Endodermal cell (in vitro differentiated cells): ENCODE measurements at regions not wholly inside any gene's neighbourhood (a gene's known extent, or its start where the extent isn't known, plus 50 kb on each side); places are given as distances from the start of the nearest gene placed in this dataset.

Experiments
- DNase-seq: peaks from one replicate; pipeline ENCODE4 v3.0.0-alpha.2; 2017
- H3K27ac ChIP-seq: 2 replicates; pipeline ENCODE4 v1.5.1; 2013; ENCODE audit warnings: mild to moderate bottlenecking, low read depth, low read length, moderate library complexity
- H3K27me3 ChIP-seq: 2 replicates; pipeline ENCODE4 v1.6.1; 2013; ENCODE audit warnings: mild to moderate bottlenecking, low read length, moderate library complexity; ENCODE audit not compliant: insufficient read depth, control insufficient read depth, poor library complexity, severe bottlenecking
- H3K36me3 ChIP-seq: 2 replicates; pipeline ENCODE4 v1.7.0; 2013; ENCODE audit warnings: mild to moderate bottlenecking, low read length, moderate library complexity; ENCODE audit not compliant: control insufficient read depth, insufficient read depth
- H3K4me1 ChIP-seq: one replicate; pipeline ENCODE4 v1.7.0; 2013; ENCODE audit warnings: low read length; ENCODE audit not compliant: control insufficient read depth, insufficient read depth
- H3K4me3 ChIP-seq: 2 replicates; pipeline ENCODE4 v1.5.1; 2013; ENCODE audit warnings: mild to moderate bottlenecking, low read length, moderate library complexity
- H3K9ac ChIP-seq: 2 replicates; pipeline ENCODE4 v1.6.1; 2013; ENCODE audit warnings: mild to moderate bottlenecking, low read length, moderate library complexity; ENCODE audit not compliant: poor library complexity, severe bottlenecking; ENCODE audit errors: extremely low read depth
- H3K9me3 ChIP-seq: 2 replicates; pipeline ENCODE4 v1.6.1; 2013; ENCODE audit warnings: mild to moderate bottlenecking, low read length, moderate library complexity; ENCODE audit not compliant: control insufficient read depth
- H3K27ac Mint-ChIP-seq: 2 replicates; pipeline ENCODE4 v1.8.0; 2020; ENCODE audit warnings: mixed read lengths
- H3K27me3 Mint-ChIP-seq: 2 replicates; pipeline ENCODE4 v1.8.0; 2021; ENCODE audit warnings: mild to moderate bottlenecking, mixed read lengths; ENCODE audit not compliant: insufficient read depth
- H3K36me3 Mint-ChIP-seq: 2 replicates; pipeline ENCODE4 v1.8.0; 2020; ENCODE audit warnings: low read depth, mixed read lengths
- H3K4me1 Mint-ChIP-seq: 2 replicates; pipeline ENCODE4 v1.8.0; 2020; ENCODE audit warnings: mixed read lengths
- H3K4me3 Mint-ChIP-seq: 2 replicates; pipeline ENCODE4 v1.8.0; 2020; ENCODE audit warnings: mild to moderate bottlenecking, moderate library complexity, mixed read lengths
- H3K9me3 Mint-ChIP-seq: 2 replicates; pipeline ENCODE4 v1.8.0; 2020; ENCODE audit warnings: mild to moderate bottlenecking, mixed read lengths
- WGBS, 2 experiments: methylation state at CpG; one replicate each; pipeline versions ENCODE4 v1.1.5 to v1.1.7; 2013; ENCODE audit warnings: missing lambda C conversion rate in 2 of 2, mixed read lengths in 1 of 2; ENCODE audit not compliant: insufficient coverage in 1 of 2, insufficient read length in 1 of 2; 5-methylcytosine and 5-hydroxymethylcytosine counted together
- TF ChIP-seq, protein P1 (sequence below): fragments of 200-600 bp; sonication (generic); conservative IDR thresholded peaks from 2 replicates; pipeline ENCODE4 v1.5.0; 2021; ENCODE audit warnings: antibody characterized with exemption, mild to moderate bottlenecking

GRCh38 chr12:107235600-107235999 lies 142.3 kb upstream of the CRY1 start:
- Histone ChIP-seq H3K36me3 (no peaks in the 10 kb centered on the region), H3K4me3 (no peak overlapping the region), H3K9me3 (no peaks in the 10 kb centered on the region), H3K27ac (no peak overlapping the region), H3K9ac (no peak overlapping the region), H3K27me3 (no peaks in the 10 kb centered on the region), H3K4me1 (peaks cover 4% of the 10 kb centered on the region)
- no peak for DNase-seq
- Mint-ChIP-seq H3K27me3 (peaks cover 2% of the 10 kb centered on the region), H3K27ac (no peak overlapping the region), H3K4me3 (no peak overlapping the region), H3K4me1 (peaks cover 12% of the 10 kb centered on the region), H3K9me3 (no peaks in the 10 kb centered on the region), H3K36me3 (no peaks in the 10 kb centered on the region)
- WGBS, 2 experiments, result 96 to 100% methylated on average over 2 of the region's 2 CpGs
- TF ChIP-seq, protein P1, sequence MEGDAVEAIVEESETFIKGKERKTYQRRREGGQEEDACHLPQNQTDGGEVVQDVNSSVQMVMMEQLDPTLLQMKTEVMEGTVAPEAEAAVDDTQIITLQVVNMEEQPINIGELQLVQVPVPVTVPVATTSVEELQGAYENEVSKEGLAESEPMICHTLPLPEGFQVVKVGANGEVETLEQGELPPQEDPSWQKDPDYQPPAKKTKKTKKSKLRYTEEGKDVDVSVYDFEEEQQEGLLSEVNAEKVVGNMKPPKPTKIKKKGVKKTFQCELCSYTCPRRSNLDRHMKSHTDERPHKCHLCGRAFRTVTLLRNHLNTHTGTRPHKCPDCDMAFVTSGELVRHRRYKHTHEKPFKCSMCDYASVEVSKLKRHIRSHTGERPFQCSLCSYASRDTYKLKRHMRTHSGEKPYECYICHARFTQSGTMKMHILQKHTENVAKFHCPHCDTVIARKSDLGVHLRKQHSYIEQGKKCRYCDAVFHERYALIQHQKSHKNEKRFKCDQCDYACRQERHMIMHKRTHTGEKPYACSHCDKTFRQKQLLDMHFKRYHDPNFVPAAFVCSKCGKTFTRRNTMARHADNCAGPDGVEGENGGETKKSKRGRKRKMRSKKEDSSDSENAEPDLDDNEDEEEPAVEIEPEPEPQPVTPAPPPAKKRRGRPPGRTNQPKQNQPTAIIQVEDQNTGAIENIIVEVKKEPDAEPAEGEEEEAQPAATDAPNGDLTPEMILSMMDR, result no peak

DNA sequence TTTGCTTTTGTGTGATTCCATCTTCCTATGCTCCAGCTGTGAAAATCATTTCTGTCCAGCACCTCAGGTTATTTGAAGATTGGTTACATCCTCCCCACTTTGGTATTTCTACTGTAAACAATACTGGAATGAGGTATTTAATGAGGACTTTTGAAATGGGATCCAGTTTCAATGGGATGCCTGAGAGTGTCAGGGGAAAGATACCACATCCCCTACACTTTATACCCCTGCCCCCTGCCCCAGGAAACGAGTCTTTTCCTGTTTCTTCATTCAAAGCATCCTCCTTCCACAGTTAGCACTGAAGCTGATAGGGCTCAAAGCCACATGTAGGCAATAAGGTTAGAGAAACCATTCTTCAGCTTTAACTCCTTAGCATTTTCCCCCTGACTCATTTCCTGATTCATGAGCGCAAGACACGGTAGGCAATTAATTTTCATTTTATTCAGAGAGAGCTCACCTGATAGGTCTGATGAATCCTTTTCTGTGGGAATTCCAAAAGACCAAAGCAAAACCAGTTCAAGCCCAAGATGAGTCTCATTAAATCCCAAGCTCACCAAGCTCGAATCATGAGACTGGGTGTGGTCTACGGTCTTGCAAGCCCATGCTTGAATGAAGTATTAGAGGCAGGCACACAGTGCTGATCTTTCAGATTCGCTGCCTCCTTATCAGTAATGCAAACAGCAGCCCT lies 143.6 kb upstream of the CRY1 start:
- no peaks in the 10 kb centered on the region for H3K9me3 ChIP-seq
- Mint-ChIP-seq H3K9me3 (no peaks in the 10 kb centered on the region), H3K36me3 (no peaks in the 10 kb centered on the region), H3K4me3 (no peak overlapping the region), H3K27me3 (peaks cover 4% of the 10 kb centered on the region), H3K27ac (no peak overlapping the region), H3K4me1 (peaks cover 12% of the 10 kb centered on the region)
- no peaks in the 10 kb centered on the region for H3K36me3 ChIP-seq
- no peak overlapping the region for H3K4me3 ChIP-seq
- H3K4me1 ChIP-seq, result peaks cover 4% of the 10 kb centered on the region
- WGBS, 2 experiments, result 73 to 82% methylated on average over 5 to 6 of the region's 6 CpGs
- no peaks in the 10 kb centered on the region for H3K27me3 ChIP-seq
- DNase-seq, result no peak
- H3K9ac ChIP-seq, result no peak overlapping the region
- TF ChIP-seq, protein P1, result no peak
- H3K27ac ChIP-seq, result no peak overlapping the region

- Histone ChIP-seq H3K36me3 (no peaks in the 10 kb centered on the region), H3K27ac (no peak overlapping the region), H3K4me3 (no peak overlapping the region), H3K4me1 (peaks cover 4% of the 10 kb centered on the region), H3K27me3 (no peaks in the 10 kb centered on the region), H3K9me3 (no peaks in the 10 kb centered on the region), H3K9ac (no peak overlapping the region)
- no peaks in the 10 kb centered on the region for H3K9me3 Mint-ChIP-seq
- H3K4me3 Mint-ChIP-seq, result no peak overlapping the region
- H3K27me3 Mint-ChIP-seq, result peaks cover 4% of the 10 kb centered on the region
- TF ChIP-seq, protein P1, result no peak
- no peaks in the 10 kb centered on the region for H3K36me3 Mint-ChIP-seq
- no peak overlapping the region for H3K27ac Mint-ChIP-seq
- H3K4me1 Mint-ChIP-seq, result peaks cover 15% of the 10 kb centered on the region
- 74 to 78% methylated on average over 2 to 3 of the region's 3 CpGs for WGBS, 2 experiments
- DNase-seq, result no peak
These were observed 144.9 kb upstream of the CRY1 start for GRCh38 chr12:107238296-107238695.
